HG03103 (cell line): ENCODE measurements at regions not wholly inside any gene's neighbourhood (a gene's known extent, or its start where the extent isn't known, plus 50 kb on each side); places are given as distances from the start of the nearest gene placed in this dataset.
"Not testable (repeated sequence)": the region's sequence is repeated elsewhere in the genome, so short reads cannot be mapped to it uniquely, and the experiment has no call there.

Source experiments
- ATAC-seq: cut with Tn5 transposase; IDR thresholded peaks from one replicate; pipeline ENCODE4 v1.9.1; 2021; ENCODE audit warnings: low read depth; ENCODE audit not compliant: unreplicated experiment

DNA sequence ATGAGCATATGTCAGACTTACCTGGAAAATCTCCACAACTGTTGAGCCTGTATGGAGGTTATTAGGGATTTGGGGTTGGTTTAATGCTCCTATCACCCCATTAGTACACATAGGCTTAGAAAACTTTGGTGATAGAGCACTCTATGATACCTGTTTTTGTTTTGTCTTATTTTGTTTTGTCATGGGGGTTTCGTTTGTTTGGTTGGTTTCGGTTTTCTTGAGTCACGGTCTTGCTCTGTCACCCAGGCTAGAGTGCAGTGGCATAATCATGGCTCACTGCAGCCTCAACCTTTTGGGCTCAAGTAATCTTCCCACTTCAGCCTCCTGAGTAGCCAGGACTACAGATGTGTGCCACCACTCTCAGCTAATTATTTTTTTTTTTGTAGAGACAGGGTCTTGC is 70.0 kb downstream of the MZT1 start:
- ATAC-seq, result no peak

DNA sequence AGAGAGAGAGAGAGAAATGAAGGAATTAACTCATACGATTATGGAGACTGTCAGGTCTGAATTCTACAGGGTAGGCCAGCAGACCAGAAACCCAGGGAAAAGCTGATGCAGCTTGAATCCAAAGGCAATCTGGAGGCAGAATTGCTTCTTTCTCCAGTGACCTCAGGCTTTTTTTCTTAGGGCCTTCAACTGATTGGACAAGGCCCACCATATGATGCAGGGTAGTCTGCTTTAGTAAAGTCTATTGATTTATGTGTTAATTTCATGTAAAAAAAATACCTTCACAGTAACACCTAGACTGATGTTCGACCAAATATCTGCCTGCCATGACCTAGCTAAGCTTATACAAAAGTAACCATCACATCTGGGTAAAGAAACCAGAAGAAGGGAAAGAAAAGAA is 71.1 kb downstream of the MZT1 start:
- no peak for ATAC-seq

- ATAC-seq, result no peak
Observed at GRCh38 chr13:72653506-72653905, 73.9 kb downstream of the MZT1 start.

DNA sequence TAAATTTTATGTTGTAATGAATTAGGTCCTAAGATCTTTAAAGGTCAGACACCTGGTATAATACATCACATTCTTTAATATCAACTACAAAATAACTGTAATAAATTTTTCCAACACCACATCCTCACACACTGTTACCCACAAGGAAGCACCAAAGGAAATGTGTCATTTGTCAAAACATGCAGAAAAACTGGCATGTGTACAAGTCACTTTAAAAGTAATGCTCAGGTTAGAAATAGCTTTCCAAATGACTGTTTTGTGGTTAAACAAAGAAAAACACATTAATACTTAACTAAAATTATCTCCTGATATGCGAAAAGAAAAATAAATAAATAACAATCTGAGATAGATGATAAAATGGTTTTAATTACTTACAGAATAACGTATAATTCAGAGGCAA is 74.7 kb downstream of the MZT1 start:
- no peak for ATAC-seq

- ATAC-seq, result no peak
Observed at GRCh38 chr13:72651144-72651543, 76.3 kb downstream of the MZT1 start.

DNA sequence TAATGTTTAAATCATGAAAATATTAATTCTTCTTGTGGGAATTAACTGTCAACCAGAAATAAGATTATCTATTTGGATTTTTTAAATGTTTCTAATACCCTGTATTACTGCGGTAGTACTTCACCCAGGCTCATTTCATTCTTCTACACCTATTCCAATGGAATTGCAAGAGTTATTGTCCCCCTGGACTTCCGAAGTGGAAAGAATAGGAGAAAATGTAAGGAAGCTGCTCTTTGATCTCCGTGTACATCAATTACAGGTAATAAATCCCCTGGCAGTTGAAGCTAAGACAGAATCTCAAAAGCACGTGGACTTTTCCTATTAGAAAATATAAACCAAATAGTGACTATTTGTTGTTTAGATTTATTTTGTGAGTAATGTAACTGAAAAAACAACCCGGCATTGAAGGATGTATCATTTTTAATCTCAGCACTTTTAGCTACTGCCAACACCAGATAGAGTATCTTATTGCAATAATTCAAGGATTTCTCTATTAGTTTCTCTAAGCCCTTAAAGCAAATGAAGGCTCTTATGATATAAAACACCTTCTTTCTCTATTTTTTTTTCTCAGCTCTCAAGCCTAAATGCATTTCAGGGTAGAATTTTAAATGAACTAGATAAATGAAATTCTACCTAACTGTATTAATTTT is 77.3 kb downstream of the MZT1 start:
- no peak for ATAC-seq

GRCh38 chr13:72648513-72649065 is 78.8 kb downstream of the MZT1 start:
- ATAC-seq, result no peak

GRCh38 chr13:72647422-72647821 is 80.0 kb downstream of the MZT1 start:
- no peak for ATAC-seq

DNA sequence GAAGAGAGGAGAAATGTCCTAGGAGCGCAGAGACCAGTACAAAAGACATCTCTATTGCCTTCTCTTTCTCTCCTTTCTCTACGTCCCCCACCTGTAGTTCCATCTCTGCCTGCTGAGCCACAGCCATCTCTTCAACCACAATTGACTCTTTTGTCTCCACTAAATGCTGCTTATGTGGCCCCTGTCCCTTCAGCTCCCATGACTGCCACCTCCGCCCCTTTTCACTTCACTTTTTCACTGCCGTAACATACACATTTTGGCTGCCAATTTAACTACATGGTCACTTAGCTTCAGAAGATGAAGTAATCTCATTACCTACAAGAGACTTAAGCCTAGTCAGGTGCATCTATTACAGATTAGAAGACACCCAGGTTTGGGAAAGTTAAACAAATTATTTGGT is 81.9 kb downstream of the MZT1 start:
- no peak for ATAC-seq

- ATAC-seq, result no peak
Observed at GRCh38 chr13:72643311-72643989, 84.0 kb downstream of the MZT1 start.

DNA sequence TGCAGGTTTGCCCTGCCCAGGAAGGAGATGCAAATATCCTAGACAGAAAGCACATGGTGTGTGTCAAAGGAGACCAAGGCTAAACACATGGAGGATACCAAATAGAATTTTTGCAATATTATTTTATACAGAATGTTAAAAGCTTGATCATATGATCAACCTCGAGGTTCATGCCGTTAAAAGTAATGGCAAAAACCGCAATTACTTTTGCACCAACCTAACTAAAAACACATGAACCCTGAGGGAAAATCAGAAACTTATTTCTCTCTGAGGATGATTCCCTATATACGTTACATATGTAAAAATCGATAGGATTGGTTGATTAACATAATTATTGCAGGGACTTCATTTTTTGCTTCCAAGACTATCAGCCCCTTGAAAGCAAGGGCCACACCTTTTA is 88.1 kb downstream of the MZT1 start:
- no peak for ATAC-seq

DNA sequence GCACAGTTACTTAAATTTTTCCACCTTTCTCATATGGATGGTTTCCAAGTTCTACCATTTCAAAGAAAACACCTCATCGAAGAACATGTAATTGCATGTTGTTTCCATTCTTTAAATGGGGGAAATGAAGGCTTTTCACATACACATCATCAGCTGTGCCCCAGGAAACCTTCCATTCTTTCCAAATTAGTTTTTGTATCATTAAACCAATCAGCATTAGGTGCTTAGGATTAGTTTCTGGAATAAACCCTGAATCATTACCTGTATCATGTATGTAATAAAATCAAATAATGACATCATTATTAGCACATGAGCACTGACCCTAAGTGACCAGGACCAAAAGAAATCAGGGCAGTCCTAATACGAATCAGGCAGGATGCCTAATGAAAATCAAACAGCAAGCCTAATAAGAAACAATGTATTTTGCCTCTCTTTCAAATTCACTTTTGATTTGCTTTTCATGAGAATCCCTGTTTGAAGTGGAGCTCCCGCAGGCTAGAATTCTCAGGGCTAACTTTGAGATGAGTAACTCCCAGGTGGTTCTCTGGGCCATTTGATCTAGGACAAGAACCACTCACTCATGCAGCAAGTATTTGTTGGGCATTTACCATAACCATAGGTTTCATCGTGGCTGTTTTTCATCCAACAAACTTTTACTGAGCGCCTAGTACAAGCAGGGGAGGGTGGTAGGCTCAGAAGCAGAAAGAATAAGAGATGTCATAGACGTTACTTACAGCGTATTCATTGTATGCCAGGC is 89.2 kb downstream of the MZT1 start:
- ATAC-seq, result no peak

GRCh38 chr13:72637561-72637960 is 89.9 kb downstream of the MZT1 start:
- ATAC-seq, result no peak

DNA sequence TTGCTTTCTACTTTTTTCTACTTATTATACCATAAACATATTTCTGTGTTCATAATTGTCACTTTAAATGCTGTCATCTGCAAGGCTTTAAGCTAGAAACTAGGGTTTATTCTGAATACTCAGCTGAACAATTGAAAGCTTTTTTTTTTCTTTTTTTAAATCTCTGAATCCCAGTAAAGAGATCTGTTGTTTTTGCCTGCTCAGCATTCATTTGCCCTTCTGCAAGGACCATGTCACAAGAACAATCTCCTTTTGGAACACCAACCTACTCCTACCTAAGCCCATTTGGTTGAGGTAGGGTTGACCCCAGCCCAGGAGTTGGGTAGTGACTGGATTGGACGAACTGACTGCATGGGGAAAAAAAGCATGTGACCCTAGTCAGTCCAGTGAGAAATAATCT is 92.6 kb downstream of the MZT1 start:
- ATAC-seq, result no peak

- ATAC-seq, result no peak
Observed at GRCh38 chr13:72622546-72622945, 104.9 kb downstream of the MZT1 start.

- ATAC-seq, result no peak
Observed at GRCh38 chr13:72620874-72621273, 106.6 kb downstream of the MZT1 start.

GRCh38 chr13:72617951-72618350 is 109.5 kb downstream of the MZT1 start:
- no peak for ATAC-seq

- no peak for ATAC-seq
Observed at GRCh38 chr13:72617186-72617585, 110.2 kb downstream of the MZT1 start.

DNA sequence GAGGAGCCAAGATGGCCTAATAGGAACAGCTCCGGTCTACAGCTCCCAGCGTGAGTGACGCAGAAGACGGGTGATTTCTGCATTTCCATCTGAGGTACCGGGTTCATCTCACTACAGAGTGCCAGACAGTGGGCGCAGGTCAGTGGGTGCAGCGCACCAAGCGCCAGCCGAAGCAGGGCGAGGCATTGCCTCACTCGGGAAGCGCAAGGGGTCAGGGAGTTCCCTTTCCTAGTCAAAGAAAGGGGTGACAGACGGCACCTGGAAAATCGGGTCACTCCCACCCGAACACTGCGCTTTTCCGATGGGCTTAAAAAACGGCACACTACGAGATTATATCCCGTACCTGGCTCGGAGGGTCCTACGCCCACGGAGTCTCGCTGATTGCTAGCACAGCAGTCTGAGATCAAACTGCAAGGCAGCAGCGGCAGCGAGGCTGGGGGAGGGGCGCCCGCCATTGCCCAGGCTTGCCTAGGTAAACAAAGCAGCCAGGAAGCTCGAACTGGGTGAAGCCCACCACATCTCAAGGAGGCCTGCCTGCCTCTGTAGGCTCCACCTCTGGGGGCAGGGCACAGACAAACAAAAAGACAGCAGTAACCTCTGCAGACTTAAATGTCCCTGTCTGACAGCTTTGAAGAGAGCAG is 117.1 kb downstream of the MZT1 start:
- ATAC-seq, result not testable (repeated sequence)

- no peak for ATAC-seq
Observed at GRCh38 chr13:72599178-72599743, 128.2 kb downstream of the MZT1 start.
